ENCODE measurements at regions not wholly inside any gene's neighbourhood (a gene's known extent, or its start where the extent isn't known, plus 50 kb on each side); places are given as distances from the start of the nearest gene placed in this dataset.
A peak's percentile ranks its signal among the peaks of the same experiment; 100 is the strongest.

- H3K9me3 ChIP-seq (ENCODE audit: control insufficient read depth, insufficient read depth, low read depth, low read length) = no peaks in the 10 kb centered on the region
- TF ChIP-seq ZSCAN30 (tag by site-specific recombination; IDR thresholded peaks at IDR 0.05) = no peak
- 0 out of 2 replicates have a peak, but pooled peaks have one; percentile 59 for TF ChIP-seq ZNF121 (tag by site-specific recombination; IDR thresholded peaks at IDR 0.05)
- no peak for TF ChIP-seq ZNF16 (tag by site-specific recombination; IDR thresholded peaks at IDR 0.05; ENCODE audit: low read depth)
- H3K4me3 ChIP-seq (ENCODE audit: low read depth, low read length) = no peak overlapping the region
- peak overlapping the region; percentile 50; the same call in 1 of the 2 replicates for H3K27ac ChIP-seq (ENCODE audit: extremely low read depth, low read depth, low read length)
- no peaks in the 10 kb centered on the region for H3K36me3 ChIP-seq (ENCODE audit: control insufficient read depth in 2 of 2, insufficient read depth in 1 of 2, low read length in 2 of 2)
- POLR2A ChIA-PET = interaction anchor here (0.7 to 1.9 kb wide), 5 partner anchors 18 to 537 kb away, joined by 3 to 8 read pairs (median 6); partner anchors contain the start of genes BAMBI and MPP7
- CTCF ChIA-PET = interaction anchor here (0.6 to 1.9 kb wide), 7 partner anchors 33 to 535 kb away, joined by 3 to 7 read pairs (median 3); no protein-coding TSS in a partner anchor
- H3K4me1 ChIP-seq (ENCODE audit: control insufficient read depth, insufficient read depth, low read length) = peaks cover 17% of the 10 kb centered on the region
These were observed 162.9 kb downstream of the BAMBI start for GRCh38 chr10:28840202-28840601.

- POLR2A ChIA-PET = interaction anchor here (1.9 kb wide), 1 partner anchor 163 kb away, joined by 8 read pairs; the partner anchor contains the start of gene BAMBI
These were observed 163.7 kb downstream of the BAMBI start for GRCh38 chr10:28840971-28841370.

GRCh38 chr10:28841625-28842024 lies 164.3 kb downstream of the BAMBI start:
- ChIA-PET POLR2A (no interaction called here), CTCF (interaction anchor here (0.8 to 1.3 kb wide), 3 partner anchors 97 to 288 kb away, joined by 3 read pairs; no protein-coding TSS in a partner anchor)
- peaks cover 17% of the 10 kb centered on the region for H3K4me1 ChIP-seq (ENCODE audit: control insufficient read depth, insufficient read depth, low read length)
- H3K27ac ChIP-seq (ENCODE audit: extremely low read depth, low read depth, low read length) = 0 out of 2 replicates have a peak overlapping the region, but pooled peaks have one; percentile 10
- no peaks in the 10 kb centered on the region for H3K9me3 ChIP-seq (ENCODE audit: control insufficient read depth, insufficient read depth, low read depth, low read length)
- no peaks in the 10 kb centered on the region for H3K36me3 ChIP-seq (ENCODE audit: control insufficient read depth in 2 of 2, insufficient read depth in 1 of 2, low read length in 2 of 2)
- no peak overlapping the region for H3K4me3 ChIP-seq (ENCODE audit: low read depth, low read length)
- TF ChIP-seq BCL11A (tag by site-specific recombination; IDR thresholded peaks at IDR 0.05; ENCODE audit: low read depth) = 0 out of 2 replicates have a peak, but pooled peaks have one; percentile 20
- no peak for TF ChIP-seq ZFP37 (tag by site-specific recombination; IDR thresholded peaks at IDR 0.05)
- no peak for TF ChIP-seq ZNF776 (tag by site-specific recombination; IDR thresholded peaks at IDR 0.05; ENCODE audit: borderline replicate concordance)
- no peak for TF ChIP-seq ZNF266 (tag by site-specific recombination; IDR thresholded peaks at IDR 0.05; ENCODE audit: low read depth)
- no peak for TF ChIP-seq ZNF221 (tag by site-specific recombination; IDR thresholded peaks at IDR 0.05; ENCODE audit: borderline replicate concordance)
- TF ChIP-seq ZNF785 (tag by site-specific recombination; IDR thresholded peaks at IDR 0.05) = no peak
- peak; percentile 24; the same call in 1 of the 2 replicates for TF ChIP-seq ZNF600 (tag by site-specific recombination; IDR thresholded peaks at IDR 0.05)
- TF ChIP-seq SP7 (tag by site-specific recombination; IDR thresholded peaks at IDR 0.05) = peak; percentile 83
- no peak for TF ChIP-seq ZNF174 (tag by site-specific recombination; IDR thresholded peaks at IDR 0.05)
- TF ChIP-seq ZNF629 (tag by site-specific recombination; IDR thresholded peaks at IDR 0.05) = peak; percentile 26; the same call in 1 of the 2 replicates
- 0 out of 2 replicates have a peak, but pooled peaks have one; percentile 19 for TF ChIP-seq ZNF366 (tag by site-specific recombination; conservative IDR thresholded peaks at IDR 0.05)
- TF ChIP-seq ZNF335 (tag by site-specific recombination; conservative IDR thresholded peaks at IDR 0.05) = peak; percentile 34; the same call in 1 of the 2 replicates
- peak; percentile 64; the same call in 1 of the 2 replicates for TF ChIP-seq ZNF362 (tag by site-specific recombination; IDR thresholded peaks at IDR 0.05)
- peak; percentile 44; the same call in 1 of the 2 replicates for TF ChIP-seq ZNF843 (tag by site-specific recombination; IDR thresholded peaks at IDR 0.05)
- TF ChIP-seq GLIS1 (tag by site-specific recombination; IDR thresholded peaks at IDR 0.05) = peak; percentile 58
- TF ChIP-seq INSM2 (tag by site-specific recombination; IDR thresholded peaks at IDR 0.05) = 0 out of 2 replicates have a peak, but pooled peaks have one; percentile 28
- no peak for TF ChIP-seq ZBTB6 (tag by site-specific recombination; IDR thresholded peaks at IDR 0.05)
- peak; percentile 65; the same call in 1 of the 2 replicates for TF ChIP-seq ZNF184 (tag by site-specific recombination; IDR thresholded peaks at IDR 0.05)
- TF ChIP-seq OSR2 (tag by site-specific recombination; IDR thresholded peaks at IDR 0.05) = peak; percentile 65
- TF ChIP-seq ZNF561 (tag by site-specific recombination; IDR thresholded peaks at IDR 0.05; ENCODE audit: borderline replicate concordance) = no peak

More at GRCh38 chr10:28840971-28841370, 163.7 kb downstream of the BAMBI start:
- Histone ChIP-seq H3K27ac (ENCODE audit: extremely low read depth, low read depth, low read length) (0 out of 2 replicates have a peak overlapping the region, but pooled peaks have one; percentile 10), H3K4me1 (ENCODE audit: control insufficient read depth, insufficient read depth, low read length) (peaks cover 17% of the 10 kb centered on the region), H3K4me3 (ENCODE audit: low read depth, low read length) (no peak overlapping the region), H3K9me3 (ENCODE audit: control insufficient read depth, insufficient read depth, low read depth, low read length) (no peaks in the 10 kb centered on the region), H3K36me3 (ENCODE audit: control insufficient read depth in 2 of 2, insufficient read depth in 1 of 2, low read length in 2 of 2) (no peaks in the 10 kb centered on the region)
- CTCF ChIA-PET = interaction anchor here (1.2 to 1.9 kb wide), 3 partner anchors 98 to 177 kb away, joined by 3 to 6 read pairs (median 3); no protein-coding TSS in a partner anchor
- TF ChIP-seq OSR2 (tag by site-specific recombination; IDR thresholded peaks at IDR 0.05) (peak; percentile 70), ZNF639 (tag by site-specific recombination; IDR thresholded peaks at IDR 0.05) (no peak), WT1 (tag by site-specific recombination; IDR thresholded peaks at IDR 0.05) (0 out of 2 replicates have a peak, but pooled peaks have one; percentile 10)
